ENCODE measurements at regions not wholly inside any gene's neighbourhood (a gene's known extent, or its start where the extent isn't known, plus 50 kb on each side); places are given as distances from the start of the nearest gene placed in this dataset.
A peak's percentile ranks its signal among the peaks of the same experiment; 100 is the strongest.

GRCh38 chr2:18423636-18424035 is 136.8 kb downstream of the RDH14 start:
- DNase-seq (ENCODE audit: low spot score): no peak

DNA sequence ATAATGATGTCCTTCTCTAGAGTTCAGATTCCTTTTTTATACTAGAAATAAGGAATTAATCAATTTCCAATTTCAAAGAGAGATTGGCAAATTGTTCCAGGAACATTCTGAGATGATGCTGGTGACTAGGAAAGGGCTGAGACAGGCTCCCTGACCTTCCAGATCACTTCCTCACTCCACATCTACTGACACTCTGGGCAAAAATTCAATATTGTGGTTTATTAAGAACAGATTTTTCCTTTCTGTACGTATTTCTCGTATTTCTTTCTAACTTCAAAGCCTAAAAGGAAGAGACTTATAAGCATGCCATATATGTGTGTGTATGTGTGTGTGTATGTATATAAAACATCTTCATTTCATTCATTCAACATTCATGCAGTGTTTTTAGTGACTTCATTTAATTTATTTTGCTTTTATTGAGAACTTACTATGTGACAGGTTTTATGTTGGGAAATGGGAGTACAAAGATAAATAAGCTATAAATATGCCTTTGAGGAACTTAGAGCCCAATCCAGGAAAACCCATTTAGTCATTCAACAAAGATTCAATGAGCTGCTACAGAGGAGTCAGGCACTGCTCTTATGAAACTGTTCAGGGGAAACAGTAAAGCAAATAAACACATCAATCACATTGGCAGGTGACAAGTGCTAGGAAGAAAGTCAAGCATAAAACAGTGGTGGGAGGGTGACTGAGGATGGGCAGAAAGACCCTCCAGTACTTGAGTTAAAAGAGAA is 137.9 kb downstream of the RDH14 start:
- no peak for DNase-seq (ENCODE audit: low spot score)

- DNase-seq (ENCODE audit: low spot score): no peak
These were observed 146.6 kb downstream of the RDH14 start for GRCh38 chr2:18413676-18414396.

GRCh38 chr2:18412980-18413675 is 147.3 kb downstream of the RDH14 start:
- no peak for DNase-seq (ENCODE audit: low spot score)

DNA sequence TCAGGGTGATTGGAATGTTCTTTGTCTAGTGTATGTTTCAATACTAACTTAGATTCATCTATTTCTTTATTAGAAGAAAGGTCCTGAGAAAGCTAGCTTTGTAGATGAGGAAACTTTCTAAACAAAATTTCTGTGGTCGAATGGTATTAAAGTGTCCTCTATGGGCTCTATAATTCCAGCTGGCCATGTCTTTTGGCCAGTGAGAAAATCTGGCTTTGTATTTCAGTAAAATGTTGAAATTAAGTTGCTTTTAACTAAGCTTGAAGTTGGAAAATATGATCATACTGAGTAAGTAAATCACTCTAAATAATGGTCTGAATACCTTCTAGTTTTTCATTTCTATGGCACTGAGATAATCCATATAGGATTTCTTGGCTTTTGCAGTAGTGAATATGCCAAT is 148.8 kb downstream of the RDH14 start:
- DNase-seq (ENCODE audit: low spot score): no peak

- no peak for DNase-seq (ENCODE audit: low spot score)
These were observed 149.9 kb downstream of the RDH14 start for GRCh38 chr2:18410543-18410942.

- no peak for DNase-seq (ENCODE audit: low spot score)
These were observed 151.8 kb downstream of the RDH14 start for GRCh38 chr2:18408638-18409037.

GRCh38 chr2:18406219-18406618 is 154.2 kb downstream of the RDH14 start:
- DNase-seq (ENCODE audit: low spot score): no peak

GRCh38 chr2:18404708-18405107 is 155.7 kb downstream of the RDH14 start:
- no peak for DNase-seq (ENCODE audit: low spot score)

DNA sequence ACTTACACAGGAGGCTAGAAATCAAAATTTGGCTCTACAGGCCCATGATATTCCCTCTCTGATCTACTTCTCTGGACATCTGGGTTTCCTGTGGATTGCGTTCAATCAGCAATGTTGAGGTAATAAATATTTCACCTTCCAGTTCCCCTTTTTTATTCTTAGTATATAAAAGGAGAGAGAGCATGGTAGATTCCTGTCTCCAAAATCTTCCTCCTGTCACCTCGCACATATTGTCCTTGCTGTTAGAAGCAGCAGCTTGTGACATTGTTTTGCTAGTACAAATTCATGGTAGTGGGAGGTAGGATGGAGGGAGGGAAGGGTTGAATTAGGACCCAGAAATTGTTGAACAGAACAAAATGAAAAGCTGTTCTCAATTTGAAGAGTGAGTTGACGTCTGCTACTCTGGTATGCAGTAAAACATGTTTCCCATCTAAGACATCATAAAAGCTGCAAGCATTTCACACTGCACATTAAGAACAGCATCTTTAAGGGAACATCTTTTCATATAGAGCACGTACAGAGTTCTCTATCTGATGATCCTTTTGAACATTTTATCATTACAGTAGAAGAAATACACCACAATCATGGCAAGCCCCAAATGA is 156.4 kb downstream of the RDH14 start:
- no peak for DNase-seq (ENCODE audit: low spot score)

GRCh38 chr2:18402831-18403230 is 157.6 kb downstream of the RDH14 start:
- no peak for DNase-seq (ENCODE audit: low spot score)

DNA sequence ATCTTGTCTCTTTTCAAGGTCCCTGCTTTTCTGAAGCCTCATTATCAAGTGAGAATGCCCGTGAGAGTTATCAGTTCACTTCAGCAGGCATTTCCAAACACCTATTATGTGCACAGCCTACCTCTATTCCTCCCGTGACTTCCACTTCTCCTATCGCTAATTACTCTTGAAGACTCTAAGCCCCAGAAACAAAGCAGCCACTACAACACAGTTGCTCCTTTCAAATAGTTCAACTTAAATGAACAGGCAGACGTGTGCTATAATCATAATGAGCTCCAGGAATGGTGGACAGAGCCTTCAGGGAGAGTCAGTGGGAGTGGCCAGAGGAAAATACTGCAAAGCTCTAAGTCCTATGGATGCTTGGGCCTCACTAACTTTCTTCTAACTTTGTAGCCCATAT is 159.0 kb downstream of the RDH14 start:
- no peak for DNase-seq (ENCODE audit: low spot score)

- no peak for DNase-seq (ENCODE audit: low spot score)
These were observed 160.9 kb downstream of the RDH14 start for GRCh38 chr2:18399601-18400000.

- no peak for DNase-seq (ENCODE audit: low spot score)
These were observed 161.6 kb downstream of the RDH14 start for GRCh38 chr2:18398833-18399232.

DNA sequence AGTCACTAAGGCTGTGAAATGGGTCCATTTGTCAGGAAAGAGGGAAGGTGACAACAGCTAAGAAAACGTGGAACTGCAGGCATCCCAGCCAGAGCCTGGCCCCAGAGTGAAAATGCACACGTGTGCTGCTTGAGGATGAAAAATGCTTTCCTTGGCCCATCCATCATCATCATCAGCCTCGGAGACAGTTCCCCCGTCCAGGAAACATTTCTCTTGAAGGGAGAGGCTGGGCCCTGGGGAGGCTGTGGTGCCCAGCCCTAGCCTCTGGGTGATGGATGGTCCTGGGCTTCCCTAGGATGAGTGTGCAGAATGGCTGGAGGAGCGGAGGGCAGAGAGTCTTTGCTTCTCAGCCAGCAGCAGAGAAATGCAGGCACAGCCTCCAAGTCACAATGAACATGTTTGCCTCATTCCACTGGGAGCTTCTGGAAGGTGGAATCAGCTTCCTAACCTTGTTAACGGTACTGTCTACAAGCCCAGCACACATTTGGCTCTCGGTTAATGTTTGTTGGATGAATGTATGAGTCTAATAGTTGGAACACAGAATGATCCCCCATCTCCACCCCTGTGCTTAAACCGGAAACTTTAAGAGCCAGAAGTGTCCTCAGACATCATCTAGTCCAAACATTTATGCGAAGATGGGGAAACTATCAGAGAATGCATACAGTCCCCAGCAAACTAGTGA is 164.0 kb downstream of the RDH14 start:
- no peak for DNase-seq (ENCODE audit: low spot score)

- DNase-seq (ENCODE audit: low spot score): no peak
These were observed 164.9 kb downstream of the RDH14 start for GRCh38 chr2:18395555-18395954.

DNA sequence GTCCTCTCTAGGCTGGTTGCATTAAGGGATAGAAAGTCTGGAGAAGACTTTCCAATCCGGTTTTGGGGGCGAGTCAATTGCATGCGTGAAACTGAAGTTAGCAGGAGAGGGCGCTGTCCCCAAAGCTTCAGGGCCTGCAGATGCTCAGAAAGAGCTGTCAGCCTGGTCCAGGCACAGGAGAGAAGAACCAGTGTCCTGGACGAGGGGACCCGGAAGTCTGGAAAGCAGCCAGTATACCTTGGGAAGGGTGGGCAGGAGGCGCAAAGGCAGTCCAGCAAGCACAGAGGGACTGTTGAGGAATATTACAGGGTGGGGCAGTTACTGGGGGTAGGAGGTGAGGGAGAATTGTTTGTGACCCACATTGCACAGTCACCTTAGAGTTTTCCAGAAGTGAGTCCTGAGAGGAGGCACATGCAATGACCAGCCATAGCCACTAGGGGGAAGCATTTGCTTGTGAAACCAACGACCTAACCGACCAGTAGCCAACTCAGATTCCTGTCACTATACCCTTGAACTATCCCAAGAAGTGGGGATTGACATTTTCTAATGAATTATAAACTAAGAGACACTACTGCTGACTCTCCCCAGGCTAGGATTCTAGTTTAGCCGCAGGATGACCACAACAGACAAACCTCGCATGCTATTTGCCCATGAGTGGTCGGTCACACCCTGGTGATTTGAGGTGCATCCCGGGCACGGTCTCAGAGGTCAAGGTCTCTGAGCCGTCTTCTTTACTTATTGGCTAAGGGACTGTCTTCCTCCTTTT is 172.8 kb downstream of the RDH14 start:
- DNase-seq (ENCODE audit: low spot score): peak; percentile 89

GRCh38 chr2:18384242-18384641 is 176.2 kb downstream of the RDH14 start:
- DNase-seq (ENCODE audit: low spot score): no peak

- DNase-seq (ENCODE audit: low spot score): no peak
These were observed 179.1 kb downstream of the RDH14 start for GRCh38 chr2:18381386-18381785.

GRCh38 chr2:18380321-18380720 is 180.1 kb downstream of the RDH14 start:
- DNase-seq (ENCODE audit: low spot score): no peak

DNA sequence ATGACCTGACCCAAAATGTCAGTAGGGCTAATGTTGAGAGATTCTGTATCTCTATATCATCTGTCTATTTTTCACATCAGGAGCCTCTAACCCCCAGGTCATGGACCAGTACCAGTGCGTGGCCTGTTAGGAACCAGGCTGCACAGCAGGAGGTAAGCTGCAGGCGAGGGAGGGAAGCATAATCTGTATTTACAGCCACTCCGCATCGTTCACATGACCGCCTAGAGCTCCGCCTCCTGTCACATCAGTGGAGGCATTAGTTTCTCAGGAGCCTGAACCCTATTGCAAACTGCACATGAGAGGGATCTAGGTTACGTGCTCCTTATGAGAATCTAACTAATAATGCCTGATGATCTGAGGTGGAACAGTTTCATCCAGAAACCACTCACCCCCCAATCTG is 180.6 kb downstream of the RDH14 start:
- no peak for DNase-seq (ENCODE audit: low spot score)

All from Ammon's horn (tissue), 1 donor.